HepG2 (cell line): ENCODE measurements at regions not wholly inside any gene's neighbourhood (a gene's known extent, or its start where the extent isn't known, plus 50 kb on each side); places are given as distances from the start of the nearest gene placed in this dataset.

Experiments
- ATAC-seq: fragments of 200-7000 bp; cut with Tn5 transposase; 3 replicates; pipeline ENCODE4 v1.9.1; 2020; ENCODE audit warnings: mild to moderate bottlenecking, moderate library complexity
- BruUV-seq: library from RNA; stranded (reverse); fragments of 400-500 nt; replicated peaks from 2 replicates; lab custom pipeline; 2021; lab: Mats Ljungman, UMichigan
- CTCF ChIA-PET: fragments of 300-600 bp; formaldehyde crosslinking; extraction: SDS; loops from one replicate; lab custom pipeline; 2021; ENCODE audit warnings: low total read pairs, inconsistent platforms, low intra/inter-chr PET ratio; lab: Yijun Ruan, JAX
- POLR2A ChIA-PET: fragments of 350-600 bp; sonication (Branson Sonifier 250); formaldehyde crosslinking; loops from one replicate; lab custom pipeline; 2020; ENCODE audit warnings: antibody characterized with exemption, inconsistent platforms; lab: Yijun Ruan, JAX
- DNase-seq: peaks from one replicate; pipeline ENCODE4 v3.0.0-alpha.2; 2015; ENCODE audit warnings: low spot score
- FAIRE-seq: peaks from 3 replicates; lab custom pipeline; 2011; peaks lifted over from hg19 to GRCh38; lab: Jason Lieb, UNC
- H2AFZ ChIP-seq: one replicate; pipeline ENCODE4 v1.6.1; 2011; ENCODE audit warnings: low read length, inconsistent platforms
- H3K27ac ChIP-seq: fragments of 300-600 bp; 3 replicates; pipeline ENCODE4 v1.8.0; 2011; ENCODE audit warnings: mixed run types, mild to moderate bottlenecking, mixed read lengths, low read length, inconsistent platforms; ENCODE audit not compliant: insufficient read depth; ENCODE audit errors: extremely low read length
- H3K27me3 ChIP-seq, 2 experiments: fragments of 200-600 bp in 1 of 2; 2 replicates in 1 of 2; 3 replicates in 1 of 2; pipeline versions ENCODE4 v1.6.0 to v1.8.0; 2011; ENCODE audit warnings: low read length in 2 of 2, mild to moderate bottlenecking in 2 of 2, moderate library complexity in 2 of 2, inconsistent platforms in 1 of 2; ENCODE audit not compliant: insufficient read depth in 2 of 2, control insufficient read depth in 1 of 2
- H3K36me3 ChIP-seq, 2 experiments: fragments of 200-600 bp in 1 of 2; replicated peaks in 1 of 2; 2 replicates in 1 of 2; 3 replicates in 1 of 2; pipeline versions ENCODE4 v1.5.1 to v1.8.0; 2011; ENCODE audit warnings: low read length in 2 of 2, inconsistent platforms in 1 of 2; ENCODE audit not compliant: insufficient read depth in 2 of 2, control insufficient read depth in 1 of 2
- H3K4me1 ChIP-seq: 2 replicates; pipeline ENCODE4 v1.5.1; 2012; ENCODE audit warnings: low read length, inconsistent platforms; ENCODE audit not compliant: insufficient read depth
- H3K4me2 ChIP-seq: 2 replicates; pipeline ENCODE4 v1.6.0; 2011; ENCODE audit warnings: low read depth, low read length, inconsistent platforms
- H3K4me3 ChIP-seq, 3 experiments: fragments of 200-600 bp in 1 of 3; sonication (generic), shearing (Covaris generic) in 1 of 3; replicated peaks in 1 of 3; 2 replicates each; pipeline ENCODE4 v1.5.1; 2011 to 2016; ENCODE audit warnings: low read length in 3 of 3, inconsistent platforms in 2 of 3, low read depth in 2 of 3, mild to moderate bottlenecking in 2 of 3, control low read depth in 1 of 3, mixed read lengths in 1 of 3; ENCODE audit not compliant: insufficient read depth in 1 of 3
- H3K79me2 ChIP-seq: one replicate; pipeline ENCODE4 v1.6.1; 2011; ENCODE audit warnings: low read length, inconsistent platforms; ENCODE audit not compliant: insufficient read depth
- H3K9ac ChIP-seq: 2 replicates; pipeline ENCODE4 v1.6.0; 2011; ENCODE audit warnings: mild to moderate bottlenecking, low read depth, low read length, inconsistent platforms; ENCODE audit not compliant: insufficient read depth
- H3K9me3 ChIP-seq: 2 replicates; pipeline ENCODE4 v1.5.1; 2012; ENCODE audit warnings: mild to moderate bottlenecking, low read length
- H4K20me1 ChIP-seq: 2 replicates; pipeline ENCODE4 v1.6.0; 2011; ENCODE audit warnings: inconsistent platforms, mild to moderate bottlenecking, low read length, moderate library complexity; ENCODE audit not compliant: insufficient read depth
- DPF2 ChIP-seq: sonication (generic); formaldehyde crosslinking; IDR thresholded peaks from 2 replicates; pipeline ENCODE4 v1.4.0; 2020; ENCODE audit warnings: mild to moderate bottlenecking, low read depth, missing genetic modification reagents, borderline replicate concordance
- FOXC1 ChIP-seq: sonication (generic); formaldehyde crosslinking; IDR thresholded peaks from 2 replicates; pipeline ENCODE4 v1.8.0; 2022; ENCODE audit warnings: mild to moderate bottlenecking, missing genetic modification reagents, borderline replicate concordance
- GTF3A ChIP-seq: sonication (generic); formaldehyde crosslinking; conservative IDR thresholded peaks from 2 replicates; pipeline ENCODE4 v1.4.0; 2020; ENCODE audit warnings: mild to moderate bottlenecking, missing genetic modification reagents
- HMG20B ChIP-seq: conservative IDR thresholded peaks from 2 replicates; pipeline ENCODE4 v1.6.1; 2016; ENCODE audit warnings: missing genetic modification reagents, missing compliant biosample characterization
- KAT2B ChIP-seq: fragments of 150-350 bp; IDR thresholded peaks from 2 replicates; pipeline ENCODE4 v1.6.1; 2014; ENCODE audit warnings: low read depth, low read length, borderline replicate concordance
- KDM5B ChIP-seq: sonication (generic); formaldehyde crosslinking; IDR thresholded peaks from 2 replicates; pipeline ENCODE4 v1.4.0; 2020; ENCODE audit warnings: missing genetic modification reagents, mild to moderate bottlenecking, borderline replicate concordance
- MLLT10 ChIP-seq: sonication (generic); formaldehyde crosslinking; IDR thresholded peaks from 2 replicates; pipeline ENCODE4 v1.4.0; 2020; ENCODE audit warnings: missing genetic modification reagents
- PTBP1 ChIP-seq: fragments of 200-400 bp; formaldehyde crosslinking; IDR thresholded peaks from 2 replicates; pipeline ENCODE4 v1.6.1; 2018; ENCODE audit warnings: low read length, low read depth; ENCODE audit not compliant: poor library complexity, severe bottlenecking
- RFX3 ChIP-seq: IDR thresholded peaks from 2 replicates; pipeline ENCODE4 v1.6.1; 2016; ENCODE audit warnings: missing biosample characterization, missing genetic modification reagents
- RXRA ChIP-seq: sonication (generic); formaldehyde crosslinking; IDR thresholded peaks from 2 replicates; pipeline ENCODE4 v1.5.1; 2020; ENCODE audit warnings: missing genetic modification reagents
- SNAPC2 ChIP-seq: sonication (generic); formaldehyde crosslinking; IDR thresholded peaks from 2 replicates; pipeline ENCODE4 v1.8.1; 2022; ENCODE audit warnings: mild to moderate bottlenecking, missing genetic modification reagents
- ZNF253 ChIP-seq: sonication (generic); formaldehyde crosslinking; IDR thresholded peaks from 2 replicates; pipeline ENCODE4 v1.8.0; 2022; ENCODE audit warnings: mild to moderate bottlenecking, missing genetic modification reagents, borderline replicate concordance
- ZNF333 ChIP-seq: sonication (generic); formaldehyde crosslinking; IDR thresholded peaks from 2 replicates; pipeline ENCODE4 v1.4.0; 2020; ENCODE audit warnings: mild to moderate bottlenecking, missing genetic modification reagents, borderline replicate concordance
- ZNF550 ChIP-seq: sonication (generic); formaldehyde crosslinking; IDR thresholded peaks from 2 replicates; pipeline ENCODE4 v1.4.0; 2020; ENCODE audit warnings: mild to moderate bottlenecking, missing genetic modification reagents, borderline replicate concordance
- ZSCAN29 ChIP-seq: sonication (generic); formaldehyde crosslinking; conservative IDR thresholded peaks from 2 replicates; pipeline ENCODE4 v1.4.0; 2020; ENCODE audit warnings: mild to moderate bottlenecking, missing genetic modification reagents
- WGBS: methylation state at CpG from one replicate; pipeline ENCODE4 v1.1.6; 2017; ENCODE audit warnings: low lambda C conversion rate; 5-methylcytosine and 5-hydroxymethylcytosine counted together
- in situ Hi-C: cut with HindIII; loops from 2 replicates; pipeline ENCODE4 v1.10.0; 2017; ENCODE audit warnings: low pct_unique_long_range_greater_than_20kb; ENCODE audit not compliant: extremely low pct_ligation_motif_present
- intact Hi-C: fragments of 100-400 bp; cut with micrococcal nuclease; formaldehyde crosslinking; loops from one replicate; pipeline ENCODE4 v1.10.0; 2022; ENCODE audit not compliant: unreplicated experiment
- TF ChIP-seq, protein P1 (sequence below): sonication (generic); formaldehyde crosslinking; IDR thresholded peaks from 2 replicates; pipeline ENCODE4 v1.8.0; 2022; ENCODE audit warnings: missing genetic modification reagents, low read depth, mild to moderate bottlenecking, borderline replicate concordance
- TF ChIP-seq, protein P2 (sequence below): sonication (generic); formaldehyde crosslinking; IDR thresholded peaks from 2 replicates; pipeline ENCODE4 v1.5.0; 2020; ENCODE audit warnings: mild to moderate bottlenecking, low read depth, missing genetic modification reagents, borderline replicate concordance
- TF ChIP-seq, protein P3 (sequence below): sonication (generic); formaldehyde crosslinking; conservative IDR thresholded peaks from 2 replicates; pipeline ENCODE4 v1.4.0; 2020; ENCODE audit warnings: mild to moderate bottlenecking, missing genetic modification reagents, moderate library complexity
- TF ChIP-seq, protein P4 (sequence below): sonication (generic); formaldehyde crosslinking; IDR thresholded peaks from 2 replicates; pipeline ENCODE4 v1.4.0; 2020; ENCODE audit warnings: missing genetic modification reagents

- 33% methylated on average over 5 of the region's 7 CpGs for WGBS
- no peaks in the 10 kb centered on the region for H3K36me3 ChIP-seq
- FAIRE-seq (no peak), DNase-seq (no peak), ATAC-seq (no peak)
- no peak overlapping the region for H3K9ac ChIP-seq
- POLR2A ChIA-PET, result no interaction called here
- H3K79me2 ChIP-seq, result no peaks in the 10 kb centered on the region
- BruUV-seq, result no TSS peak
- H3K4me2 ChIP-seq, result no peak overlapping the region
- no peak overlapping the region for H2AFZ ChIP-seq
- no peaks in the 10 kb centered on the region for H4K20me1 ChIP-seq
- CTCF ChIA-PET, result no interaction called here
- H3K4me3 ChIP-seq, result no peak overlapping the region
- no peaks in the 10 kb centered on the region for H3K9me3 ChIP-seq
- H3K27me3 ChIP-seq, result no peaks in the 10 kb centered on the region; a peak in 2 of 5 replicates
- H3K4me1 ChIP-seq, result no peaks in the 10 kb centered on the region
- H3K27ac ChIP-seq, result no peak overlapping the region
- intact Hi-C loops (no loop called here), in situ Hi-C loops (loop anchor here (10.0 kb wide), 1 partner anchor 409 kb away; no protein-coding TSS in a partner anchor)
- TF ChIP-seq KDM5B (CRISPR knock-in tag) (no peak), FOXC1 (CRISPR knock-in tag) (no peak), ZNF333 (CRISPR knock-in tag) (no peak), RFX3 (CRISPR knock-in tag) (no peak), DPF2 (no peak), ZNF550 (CRISPR knock-in tag) (no peak), ZSCAN29 (CRISPR knock-in tag) (no peak), KAT2B (no peak), MLLT10 (CRISPR knock-in tag) (no peak), PTBP1 (no peak), HMG20B (CRISPR knock-in tag) (no peak), SNAPC2 (no peak), RXRA (CRISPR knock-in tag) (no peak), ZNF253 (no peak), GTF3A (CRISPR knock-in tag) (no peak)
- TF ChIP-seq, protein P1, sequence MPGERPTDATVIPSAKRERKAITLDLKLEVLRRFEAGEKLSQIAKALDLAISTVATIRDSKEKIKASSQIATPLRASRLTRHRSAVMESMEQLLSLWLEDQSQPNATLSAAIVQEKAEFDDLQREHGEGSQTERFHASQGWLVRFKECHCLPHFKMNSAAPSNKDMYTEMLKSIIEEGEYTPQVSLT (CRISPR knock-in tag), result no peak
- TF ChIP-seq, protein P2, sequence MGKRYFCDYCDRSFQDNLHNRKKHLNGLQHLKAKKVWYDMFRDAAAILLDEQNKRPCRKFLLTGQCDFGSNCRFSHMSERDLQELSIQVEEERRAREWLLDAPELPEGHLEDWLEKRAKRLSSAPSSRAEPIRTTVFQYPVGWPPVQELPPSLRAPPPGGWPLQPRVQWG (CRISPR knock-in tag), result no peak
- TF ChIP-seq, protein P3, sequence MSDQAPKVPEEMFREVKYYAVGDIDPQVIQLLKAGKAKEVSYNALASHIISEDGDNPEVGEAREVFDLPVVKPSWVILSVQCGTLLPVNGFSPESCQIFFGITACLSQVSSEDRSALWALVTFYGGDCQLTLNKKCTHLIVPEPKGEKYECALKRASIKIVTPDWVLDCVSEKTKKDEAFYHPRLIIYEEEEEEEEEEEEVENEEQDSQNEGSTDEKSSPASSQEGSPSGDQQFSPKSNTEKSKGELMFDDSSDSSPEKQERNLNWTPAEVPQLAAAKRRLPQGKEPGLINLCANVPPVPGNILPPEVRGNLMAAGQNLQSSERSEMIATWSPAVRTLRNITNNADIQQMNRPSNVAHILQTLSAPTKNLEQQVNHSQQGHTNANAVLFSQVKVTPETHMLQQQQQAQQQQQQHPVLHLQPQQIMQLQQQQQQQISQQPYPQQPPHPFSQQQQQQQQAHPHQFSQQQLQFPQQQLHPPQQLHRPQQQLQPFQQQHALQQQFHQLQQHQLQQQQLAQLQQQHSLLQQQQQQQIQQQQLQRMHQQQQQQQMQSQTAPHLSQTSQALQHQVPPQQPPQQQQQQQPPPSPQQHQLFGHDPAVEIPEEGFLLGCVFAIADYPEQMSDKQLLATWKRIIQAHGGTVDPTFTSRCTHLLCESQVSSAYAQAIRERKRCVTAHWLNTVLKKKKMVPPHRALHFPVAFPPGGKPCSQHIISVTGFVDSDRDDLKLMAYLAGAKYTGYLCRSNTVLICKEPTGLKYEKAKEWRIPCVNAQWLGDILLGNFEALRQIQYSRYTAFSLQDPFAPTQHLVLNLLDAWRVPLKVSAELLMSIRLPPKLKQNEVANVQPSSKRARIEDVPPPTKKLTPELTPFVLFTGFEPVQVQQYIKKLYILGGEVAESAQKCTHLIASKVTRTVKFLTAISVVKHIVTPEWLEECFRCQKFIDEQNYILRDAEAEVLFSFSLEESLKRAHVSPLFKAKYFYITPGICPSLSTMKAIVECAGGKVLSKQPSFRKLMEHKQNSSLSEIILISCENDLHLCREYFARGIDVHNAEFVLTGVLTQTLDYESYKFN, result no peak
- TF ChIP-seq, protein P4, sequence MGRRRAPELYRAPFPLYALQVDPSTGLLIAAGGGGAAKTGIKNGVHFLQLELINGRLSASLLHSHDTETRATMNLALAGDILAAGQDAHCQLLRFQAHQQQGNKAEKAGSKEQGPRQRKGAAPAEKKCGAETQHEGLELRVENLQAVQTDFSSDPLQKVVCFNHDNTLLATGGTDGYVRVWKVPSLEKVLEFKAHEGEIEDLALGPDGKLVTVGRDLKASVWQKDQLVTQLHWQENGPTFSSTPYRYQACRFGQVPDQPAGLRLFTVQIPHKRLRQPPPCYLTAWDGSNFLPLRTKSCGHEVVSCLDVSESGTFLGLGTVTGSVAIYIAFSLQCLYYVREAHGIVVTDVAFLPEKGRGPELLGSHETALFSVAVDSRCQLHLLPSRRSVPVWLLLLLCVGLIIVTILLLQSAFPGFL (CRISPR knock-in tag), result no peak
Measured at GRCh38 chr5:174325431-174325830, 279.9 kb downstream of the NSG2 start.
